Spinal cord (tissue), 9 donors: ENCODE measurements at regions not wholly inside any gene's neighbourhood (a gene's known extent, or its start where the extent isn't known, plus 50 kb on each side); places are given as distances from the start of the nearest gene placed in this dataset.

ENCODE experiments used
- DNase-seq, 6 donors: peaks; one replicate each; pipeline versions ENCODE4 v3.0.0 to v3.0.0-alpha.2; 2013 to 2015; ENCODE audit warnings: low spot score in 6 of 6, low read depth in 4 of 6
- H3K27ac ChIP-seq: one replicate; pipeline ENCODE4 v1.5.1; 2013; ENCODE audit warnings: low read depth, low read length, control low read depth
- H3K27me3 ChIP-seq: one replicate; pipeline ENCODE4 v1.6.1; 2013; ENCODE audit warnings: low read length; ENCODE audit not compliant: control insufficient read depth, insufficient read depth
- H3K36me3 ChIP-seq: one replicate; pipeline ENCODE4 v1.6.1; 2013; ENCODE audit warnings: low read length; ENCODE audit not compliant: control insufficient read depth, insufficient read depth
- H3K4me1 ChIP-seq: one replicate; pipeline ENCODE4 v1.6.1; 2013; ENCODE audit warnings: low read length; ENCODE audit not compliant: control insufficient read depth, insufficient read depth
- H3K4me3 ChIP-seq: one replicate; pipeline ENCODE4 v1.5.1; 2013; ENCODE audit warnings: low read depth, low read length, control low read depth
- H3K9me3 ChIP-seq: one replicate; pipeline ENCODE4 v1.6.1; 2013; ENCODE audit warnings: low read length; ENCODE audit not compliant: control insufficient read depth, insufficient read depth
- WGBS: methylation state at CpG from one replicate; pipeline ENCODE4 v1.1.5; 2013; ENCODE audit warnings: missing lambda C conversion rate; ENCODE audit not compliant: insufficient coverage; 5-methylcytosine and 5-hydroxymethylcytosine counted together
- donor health status: healthy.

DNA sequence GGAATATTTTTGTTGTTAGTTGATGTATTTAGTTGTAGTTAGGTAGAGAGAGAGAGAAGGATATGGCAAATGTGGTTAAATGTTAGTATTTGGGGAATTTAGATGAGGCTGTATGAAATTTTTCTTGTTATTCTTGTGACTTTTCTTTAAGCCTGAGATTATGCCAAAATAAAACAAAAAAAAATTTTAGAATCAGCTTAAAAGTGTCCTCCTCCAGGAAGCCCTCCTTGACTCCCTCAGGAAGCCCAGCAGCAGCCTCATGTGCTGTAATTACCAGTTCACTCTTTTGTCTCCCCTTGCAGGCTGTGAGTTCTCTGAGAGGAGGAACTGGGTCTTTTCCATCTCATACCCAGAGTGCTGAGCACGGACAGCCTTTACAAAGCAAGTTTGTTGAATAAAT is 243.5 kb downstream of the TFCP2L1 start:
- WGBS = no CpG with 5 or more reads among the region's 1 CpG
- Histone ChIP-seq H3K4me3 (no peak overlapping the region), H3K27ac (no peak overlapping the region), H3K9me3 (peaks cover 2% of the 10 kb centered on the region), H3K36me3 (no peaks in the 10 kb centered on the region), H3K4me1 (peaks cover 9% of the 10 kb centered on the region), H3K27me3 (no peaks in the 10 kb centered on the region)
- DNase-seq = no peak

GRCh38 chr2:121043061-121043826 is 241.8 kb downstream of the TFCP2L1 start:
- H3K27me3 ChIP-seq = no peaks in the 10 kb centered on the region
- no peaks in the 10 kb centered on the region for H3K36me3 ChIP-seq
- no peak for DNase-seq
- H3K9me3 ChIP-seq = peaks cover 2% of the 10 kb centered on the region
- peaks cover 15% of the 10 kb centered on the region for H3K4me1 ChIP-seq
- no peak overlapping the region for H3K27ac ChIP-seq
- WGBS = 97% methylated on average over 5 of the region's 8 CpGs
- no peak overlapping the region for H3K4me3 ChIP-seq

- no peaks in the 10 kb centered on the region for H3K27me3 ChIP-seq
- no peak overlapping the region for H3K27ac ChIP-seq
- 89% methylated on average over 2 of the region's 3 CpGs for WGBS
- peaks cover 9% of the 10 kb centered on the region for H3K4me1 ChIP-seq
- H3K9me3 ChIP-seq = peaks cover 2% of the 10 kb centered on the region
- no peak overlapping the region for H3K4me3 ChIP-seq
- H3K36me3 ChIP-seq = no peaks in the 10 kb centered on the region
- no peak for DNase-seq
These were observed 241.2 kb downstream of the TFCP2L1 start for GRCh38 chr2:121043827-121044222.

DNA sequence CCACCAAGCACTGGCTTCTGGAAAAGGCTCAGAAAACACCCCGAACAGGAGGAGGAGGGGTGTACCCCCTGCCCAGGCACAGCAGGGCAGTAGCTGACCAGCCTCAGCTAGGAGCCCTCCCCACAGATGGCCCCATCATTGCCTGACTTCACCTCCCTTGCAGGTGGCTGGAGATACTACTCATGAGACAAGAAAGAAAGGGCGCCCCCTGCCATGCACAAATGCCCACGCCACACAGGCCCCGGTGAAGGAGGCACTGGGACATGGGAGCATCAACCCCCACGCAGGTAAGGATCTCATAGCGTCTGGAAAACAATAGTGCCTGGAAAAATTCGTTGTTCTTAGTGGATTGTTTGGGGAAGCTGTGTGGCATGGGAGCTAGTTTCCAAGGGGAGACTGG is 240.6 kb downstream of the TFCP2L1 start:
- Histone ChIP-seq H3K4me3 (no peak overlapping the region), H3K27ac (no peak overlapping the region), H3K9me3 (peaks cover 2% of the 10 kb centered on the region), H3K36me3 (no peaks in the 10 kb centered on the region), H3K27me3 (no peaks in the 10 kb centered on the region), H3K4me1 (peaks cover 7% of the 10 kb centered on the region)
- WGBS = 90% methylated on average over 7 of the region's 7 CpGs
- no peak for DNase-seq

DNA sequence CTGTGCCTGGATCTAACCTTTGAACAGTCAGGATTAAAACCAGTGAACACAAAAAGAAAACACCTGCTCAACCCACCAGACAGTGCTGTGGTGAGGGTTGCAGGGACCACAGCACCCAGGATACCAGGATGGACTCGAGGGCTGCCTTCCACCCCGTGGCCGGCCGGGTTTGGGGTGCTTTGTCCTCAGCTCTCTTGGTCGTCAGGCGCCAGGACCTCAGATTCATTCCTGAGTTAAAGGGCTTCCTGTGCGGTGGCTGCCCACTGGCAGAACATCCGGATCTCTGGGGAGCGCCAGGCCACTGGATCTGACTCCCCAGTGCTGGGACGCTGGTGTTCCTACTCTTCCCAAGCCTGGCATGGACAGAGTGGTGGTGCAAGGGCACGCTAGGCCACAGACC is 239.8 kb downstream of the TFCP2L1 start:
- Histone ChIP-seq H3K27me3 (no peaks in the 10 kb centered on the region), H3K36me3 (no peaks in the 10 kb centered on the region), H3K9me3 (peaks cover 2% of the 10 kb centered on the region), H3K4me3 (no peak overlapping the region), H3K27ac (no peak overlapping the region), H3K4me1 (peaks cover 7% of the 10 kb centered on the region)
- no peak for DNase-seq
- 94% methylated on average over 11 of the region's 11 CpGs for WGBS

DNA sequence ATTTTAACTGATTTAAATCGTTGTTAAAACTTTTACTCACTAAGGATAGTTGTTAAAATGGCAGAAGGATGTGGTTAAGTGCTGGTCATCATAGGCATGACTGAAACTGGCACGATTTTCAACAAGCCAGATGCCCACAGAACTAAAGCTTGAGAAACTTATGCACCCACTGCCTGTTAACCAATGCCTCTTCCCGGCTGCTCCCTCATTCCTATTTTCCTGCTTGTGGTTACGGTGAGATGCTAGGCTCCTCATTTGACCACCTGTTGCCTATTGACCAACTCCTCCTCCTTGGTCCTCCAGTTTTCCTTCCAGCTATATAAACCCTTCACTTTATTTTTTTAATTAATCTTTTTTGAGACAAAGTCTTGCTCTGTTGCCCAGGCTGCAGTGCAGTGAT is 238.7 kb downstream of the TFCP2L1 start:
- Histone ChIP-seq H3K4me3 (no peak overlapping the region), H3K36me3 (no peaks in the 10 kb centered on the region), H3K9me3 (peaks cover 2% of the 10 kb centered on the region), H3K4me1 (peaks cover 7% of the 10 kb centered on the region), H3K27ac (no peak overlapping the region), H3K27me3 (no peaks in the 10 kb centered on the region)
- DNase-seq = no peak
- 96% methylated on average over 2 of the region's 4 CpGs for WGBS

- no peaks in the 10 kb centered on the region for H3K27me3 ChIP-seq
- no peaks in the 10 kb centered on the region for H3K36me3 ChIP-seq
- 72% methylated on average over 4 of the region's 4 CpGs for WGBS
- peaks cover 7% of the 10 kb centered on the region for H3K4me1 ChIP-seq
- peaks cover 2% of the 10 kb centered on the region for H3K9me3 ChIP-seq
- H3K4me3 ChIP-seq = no peak overlapping the region
- DNase-seq = no peak
- H3K27ac ChIP-seq = no peak overlapping the region
These were observed 237.6 kb downstream of the TFCP2L1 start for GRCh38 chr2:121047383-121047782.

GRCh38 chr2:121049131-121049530 is 235.9 kb downstream of the TFCP2L1 start:
- Histone ChIP-seq H3K9me3 (no peaks in the 10 kb centered on the region), H3K4me1 (peaks cover 7% of the 10 kb centered on the region), H3K36me3 (no peaks in the 10 kb centered on the region), H3K27me3 (no peaks in the 10 kb centered on the region), H3K27ac (no peak overlapping the region), H3K4me3 (no peak overlapping the region)
- DNase-seq = no peak
- WGBS = 64% methylated on average over 2 of the region's 2 CpGs

DNA sequence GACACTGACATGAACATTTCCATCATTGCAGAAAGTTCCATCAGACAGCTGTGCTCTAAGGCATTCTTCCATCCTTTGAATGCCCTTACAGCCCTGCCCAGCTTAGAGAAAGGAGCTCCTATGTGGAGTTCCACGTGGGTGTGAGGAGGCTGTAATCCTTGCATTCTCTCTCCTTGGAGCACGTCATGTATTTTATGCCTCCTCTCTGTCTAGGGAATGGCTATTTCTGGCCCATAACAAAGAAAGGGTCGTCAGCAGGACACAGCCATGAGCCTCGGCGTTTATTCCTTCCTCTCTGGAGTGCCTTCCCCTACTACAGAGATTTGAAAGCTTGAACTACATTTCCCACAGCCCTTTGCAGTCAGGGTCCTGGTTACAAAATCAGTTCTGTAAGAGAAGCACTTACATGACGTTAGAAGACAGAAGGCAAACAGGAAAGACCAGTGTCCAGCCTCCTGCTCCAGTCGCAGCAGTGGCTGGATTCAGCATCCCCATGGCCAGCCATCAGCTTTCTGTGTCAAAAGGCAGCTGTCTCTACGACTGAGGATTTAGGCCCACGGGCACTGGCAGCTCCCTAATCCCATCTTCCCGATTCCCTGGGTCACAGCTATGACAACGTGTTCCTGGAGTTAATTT is 234.9 kb downstream of the TFCP2L1 start:
- WGBS = 49% methylated on average over 8 of the region's 11 CpGs
- H3K4me3 ChIP-seq = no peak overlapping the region
- no peak for DNase-seq
- H3K36me3 ChIP-seq = no peaks in the 10 kb centered on the region
- no peak overlapping the region for H3K27ac ChIP-seq
- no peaks in the 10 kb centered on the region for H3K27me3 ChIP-seq
- peaks cover 7% of the 10 kb centered on the region for H3K4me1 ChIP-seq
- no peaks in the 10 kb centered on the region for H3K9me3 ChIP-seq

DNA sequence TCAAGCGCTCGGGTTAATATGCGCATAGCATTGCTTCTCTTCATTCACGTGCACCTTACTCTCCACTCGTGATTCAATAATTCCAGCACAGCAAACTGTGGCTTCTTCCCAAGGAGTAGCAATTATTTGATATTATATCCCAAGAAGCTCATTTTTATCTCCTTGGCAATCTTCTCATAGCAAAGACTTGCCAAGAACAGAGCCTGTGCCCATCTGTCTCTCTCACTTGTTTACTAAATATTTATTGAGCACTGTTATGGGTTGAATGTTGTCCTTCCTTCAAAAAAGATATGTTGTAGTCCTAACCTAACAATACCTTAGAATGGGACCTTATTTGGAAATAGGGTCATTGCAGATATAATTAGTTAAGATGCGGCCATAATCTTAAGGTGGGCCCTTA is 233.7 kb downstream of the TFCP2L1 start:
- no CpG with 5 or more reads among the region's 6 CpGs for WGBS

More for the DNA sequence above, 233.7 kb downstream of the TFCP2L1 start:
- Histone ChIP-seq H3K4me3 (no peak overlapping the region), H3K9me3 (no peaks in the 10 kb centered on the region), H3K27ac (no peak overlapping the region), H3K27me3 (no peaks in the 10 kb centered on the region), H3K4me1 (peaks cover 7% of the 10 kb centered on the region), H3K36me3 (no peaks in the 10 kb centered on the region)
- DNase-seq = peak in 1 of 6 donors; percentile 62
